ENCODE measurements at regions not wholly inside any gene's neighbourhood (a gene's known extent, or its start where the extent isn't known, plus 50 kb on each side); places are given as distances from the start of the nearest gene placed in this dataset.

DNA sequence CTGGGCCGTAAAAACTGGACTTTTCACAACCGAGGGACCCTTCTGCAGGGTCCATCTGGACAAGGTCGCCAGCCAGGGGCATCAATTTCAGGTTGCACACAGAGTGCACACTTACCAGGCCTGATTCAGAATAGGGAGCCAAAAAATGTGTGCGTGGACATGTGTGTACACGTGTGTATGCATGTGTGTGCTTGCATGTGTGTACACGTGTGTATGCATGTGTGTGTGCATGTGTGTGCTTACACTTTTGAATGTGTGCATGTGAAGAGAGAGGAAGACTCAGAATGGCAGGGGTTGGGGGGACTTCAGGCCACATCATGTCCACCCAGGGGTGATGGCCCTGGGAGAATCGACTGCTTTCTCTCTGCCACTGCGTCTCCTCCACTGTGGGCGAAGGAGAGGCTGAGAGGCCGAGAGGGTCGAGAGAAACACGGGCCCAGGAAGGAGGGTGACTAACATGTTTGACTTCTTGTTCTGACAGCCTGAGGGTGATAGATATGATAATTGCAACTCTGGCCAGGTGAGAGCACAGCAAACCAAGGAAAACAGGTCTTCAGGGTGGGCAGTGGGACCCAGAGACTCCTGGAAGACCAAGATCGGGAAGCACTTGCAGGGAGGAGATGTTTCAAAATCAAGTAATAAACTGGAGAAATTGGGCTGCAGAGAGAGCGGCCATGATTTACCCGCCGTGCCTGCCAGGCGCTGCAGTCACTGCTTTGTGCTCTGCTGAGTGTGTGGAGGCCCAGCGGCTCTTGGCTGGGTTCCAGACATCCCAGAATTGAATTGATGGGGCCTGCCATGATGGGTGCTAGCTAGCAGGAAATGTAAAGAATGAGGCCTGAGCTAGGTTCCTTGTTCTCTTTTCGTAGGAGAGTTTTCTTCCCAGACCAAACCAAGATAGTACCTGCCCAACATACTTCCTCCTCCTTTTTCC lies 310.8 kb downstream of the QKI start:
- TF ChIP-seq CTCF (IDR thresholded peaks at IDR 0.05; ENCODE audit: extremely low read depth, missing control alignments), result no peak
- no peak for DNase-seq (ENCODE audit: low spot score)

DNA sequence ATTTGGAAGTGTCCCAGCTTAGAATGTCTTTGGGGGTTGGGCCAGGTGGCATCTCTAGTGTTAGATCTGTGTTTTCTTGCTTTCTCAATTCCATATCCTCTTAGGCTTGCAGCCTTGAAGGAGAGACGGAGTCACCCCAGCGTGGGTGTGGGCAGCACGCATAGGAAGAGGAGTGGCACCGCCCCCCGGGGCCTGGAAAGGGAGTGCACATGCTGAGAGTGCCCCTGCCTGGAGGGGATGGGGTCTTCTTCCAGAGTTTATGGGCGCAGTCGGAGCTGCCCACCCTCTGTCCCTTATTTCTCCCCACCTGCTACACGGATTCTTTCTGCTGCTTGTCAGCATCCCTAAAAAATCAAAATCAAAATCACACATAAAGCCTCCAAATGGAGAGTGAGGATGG lies 309.7 kb downstream of the QKI start:
- DNase-seq (ENCODE audit: low spot score), result no peak
- no peak for TF ChIP-seq CTCF (IDR thresholded peaks at IDR 0.05; ENCODE audit: extremely low read depth, missing control alignments)

- TF ChIP-seq CTCF (IDR thresholded peaks at IDR 0.05; ENCODE audit: extremely low read depth, missing control alignments), result no peak
- no peak for DNase-seq (ENCODE audit: low spot score)
Observed at GRCh38 chr6:163723759-163724158, 309.2 kb downstream of the QKI start.

DNA sequence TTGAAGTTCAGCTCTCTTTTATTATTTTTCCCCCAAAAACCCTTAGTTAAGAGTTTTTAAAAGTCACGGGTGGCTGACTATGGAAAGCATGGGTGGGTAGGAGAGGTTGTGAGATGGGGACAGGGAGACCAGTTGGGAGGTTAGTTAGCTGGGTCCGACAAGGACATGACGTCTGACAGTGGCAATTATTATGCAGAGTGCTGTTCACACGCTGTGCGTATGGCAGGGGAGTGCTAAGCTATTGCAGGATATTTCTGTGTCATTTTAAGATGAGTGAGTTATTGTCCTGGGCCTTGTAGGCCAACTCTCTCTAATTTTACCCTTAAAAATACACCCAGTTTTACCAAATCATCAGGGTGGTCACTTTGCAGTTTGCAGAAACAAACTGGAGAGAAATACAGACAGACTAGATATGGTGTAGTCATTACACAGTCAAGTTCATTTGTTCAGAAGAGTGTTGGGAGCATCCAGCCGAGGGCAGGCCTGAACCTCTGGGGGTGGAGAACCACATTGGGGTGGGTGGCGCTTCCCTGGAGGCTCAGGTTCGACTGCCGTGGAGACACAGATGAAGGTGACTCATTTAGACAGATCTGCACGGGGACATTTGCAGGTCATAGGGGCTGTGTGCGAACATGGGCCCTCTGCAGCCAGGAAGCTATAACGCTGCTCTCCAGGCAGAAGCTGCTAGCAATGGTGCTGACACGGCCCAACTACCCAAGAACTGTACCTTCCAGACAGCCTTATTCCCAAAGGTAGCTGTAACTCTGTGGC lies 307.6 kb downstream of the QKI start:
- DNase-seq (ENCODE audit: low spot score), result no peak
- TF ChIP-seq CTCF (IDR thresholded peaks at IDR 0.05; ENCODE audit: extremely low read depth, missing control alignments), result no peak

DNA sequence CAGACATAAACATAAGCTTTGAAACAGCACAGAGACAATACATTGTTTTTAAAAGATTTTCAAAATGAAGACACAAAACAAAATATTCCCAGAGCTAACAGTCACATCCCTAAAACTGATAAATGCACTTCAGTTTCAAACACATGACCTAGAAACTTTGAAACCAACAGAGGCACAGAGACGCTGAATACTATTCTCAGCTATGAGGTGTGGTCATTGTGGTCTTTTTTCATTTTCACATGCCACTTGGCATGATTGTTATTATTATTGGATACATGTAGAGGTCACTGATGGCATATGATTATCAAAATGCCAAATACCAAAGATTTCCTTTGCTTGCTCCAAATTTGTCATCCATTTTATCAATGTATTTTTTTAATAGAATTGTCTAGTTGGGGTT lies 306.9 kb downstream of the QKI start:
- DNase-seq (ENCODE audit: low spot score), result no peak
- no peak for TF ChIP-seq CTCF (IDR thresholded peaks at IDR 0.05; ENCODE audit: extremely low read depth, missing control alignments)

DNA sequence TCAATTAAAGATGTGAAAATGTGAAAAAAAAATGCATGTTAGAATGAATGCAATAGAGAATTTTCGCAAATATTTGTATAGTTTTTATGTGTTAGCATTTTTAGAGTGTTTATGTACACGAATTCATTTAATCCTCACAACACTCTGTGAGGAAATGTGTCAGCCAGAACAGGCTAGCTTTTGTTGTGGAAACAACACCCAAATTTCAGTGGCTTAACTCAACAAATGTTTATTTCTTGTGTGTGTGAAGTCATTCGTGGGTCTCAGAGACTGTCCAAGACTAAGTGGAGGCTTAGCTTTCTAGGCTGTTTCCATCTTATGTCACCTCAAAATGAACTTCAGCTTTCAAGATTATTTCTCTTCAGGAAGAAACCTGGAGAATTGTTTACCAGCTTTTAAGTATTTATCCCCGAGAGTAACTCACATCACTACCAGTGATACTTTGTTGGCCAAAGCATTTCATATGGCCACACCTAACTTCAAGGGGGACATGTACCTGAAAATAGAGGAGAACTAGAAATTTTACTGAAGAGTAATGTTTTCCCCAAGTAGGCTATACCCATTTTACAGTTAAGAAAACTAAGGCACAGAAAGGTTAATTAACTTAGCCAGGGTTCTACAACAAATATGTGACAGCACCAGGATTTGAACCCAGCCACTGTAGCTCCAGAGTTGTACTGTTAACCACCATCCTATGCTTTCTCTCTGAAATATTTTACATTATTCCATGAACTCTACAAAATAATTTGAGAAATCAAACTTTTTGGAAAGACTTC lies 306.1 kb downstream of the QKI start:
- TF ChIP-seq CTCF (IDR thresholded peaks at IDR 0.05; ENCODE audit: extremely low read depth, missing control alignments), result no peak
- no peak for DNase-seq (ENCODE audit: low spot score)

Measured in GM20000 (cell line).